Kidney (tissue), 13 donors: ENCODE measurements at regions not wholly inside any gene's neighbourhood (a gene's known extent, or its start where the extent isn't known, plus 50 kb on each side); places are given as distances from the start of the nearest gene placed in this dataset.
A peak's percentile ranks its signal among the peaks of the same experiment; 100 is the strongest.

ENCODE experiments used
- DNase-seq, 5 donors: peaks; one replicate each; pipeline ENCODE4 v3.0.0-alpha.2; 2013 to 2020
- FAIRE-seq: peaks from 2 replicates; lab custom pipeline; 2012; peaks lifted over from hg19 to GRCh38; lab: Jason Lieb, UNC
- H3K27ac ChIP-seq, 2 donors: one replicate each; pipeline ENCODE4 v1.7.0; 2013; ENCODE audit warnings: low read depth in 2 of 2, low read length in 2 of 2, inconsistent platforms in 1 of 2
- H3K27me3 ChIP-seq: one replicate; pipeline ENCODE4 v1.7.1; 2013; ENCODE audit warnings: low read length, inconsistent platforms; ENCODE audit not compliant: control insufficient read depth, insufficient read depth
- H3K36me3 ChIP-seq, 3 donors: one replicate each; pipeline versions ENCODE4 v1.7.0 to v1.7.1; 2013; ENCODE audit warnings: low read length in 3 of 3, control low read depth in 1 of 3, inconsistent platforms in 1 of 3; ENCODE audit not compliant: insufficient read depth in 3 of 3, control insufficient read depth in 2 of 3
- H3K4me1 ChIP-seq, 3 donors: one replicate each; pipeline versions ENCODE4 v1.7.0 to v1.7.1; 2013; ENCODE audit warnings: low read length in 3 of 3, inconsistent platforms in 1 of 3, low read depth in 1 of 3; ENCODE audit not compliant: control insufficient read depth in 2 of 3, insufficient read depth in 2 of 3
- H3K4me3 ChIP-seq, 3 donors: one replicate each; pipeline versions ENCODE4 v1.7.0 to v1.8.1; 2013; ENCODE audit warnings: low read length in 3 of 3, control low read depth in 1 of 3, inconsistent platforms in 1 of 3
- H3K9ac ChIP-seq, 3 donors: one replicate each; pipeline versions ENCODE4 v1.7.0 to v1.7.1; 2013; ENCODE audit warnings: low read length in 3 of 3, control low read depth in 1 of 3, inconsistent platforms in 1 of 3
- H3K9me3 ChIP-seq, 3 donors: one replicate each; pipeline versions ENCODE4 v1.7.0 to v1.7.1; 2013; ENCODE audit warnings: low read length in 3 of 3, control low read depth in 1 of 3, inconsistent platforms in 1 of 3; ENCODE audit not compliant: control insufficient read depth in 2 of 3, insufficient read depth in 1 of 3
- intact Hi-C: fragments of 100-400 bp; cut with DNase I; formaldehyde crosslinking; loops from one replicate; pipeline ENCODE4 v1.11.1; 2022
- TF ChIP-seq, protein P1 (sequence below): IDR thresholded peaks from 3 replicates; pipeline ENCODE4 v1.5.1; 2012; ENCODE audit warnings: mild to moderate bottlenecking, moderate library complexity, borderline replicate concordance; ENCODE audit not compliant: insufficient read depth; ENCODE audit errors: extremely low read depth
- donor health status: control.
- donor health status: control.
- donor health status: control.
- donor health status: control.
- donor health status: control.
- donor health status: DM: yes; HTN: yes; CAD: no.
- donor health status: Normal renal cell carcinoma (clear cell type).

GRCh38 chr3:192082730-192083660, 622.0 kb downstream of the PYDC2 start:
- Histone ChIP-seq H3K9me3 (no peaks in the 10 kb centered on the region), H3K27me3 (no peaks in the 10 kb centered on the region), H3K36me3 (no peaks in the 10 kb centered on the region), H3K4me3 (no peak overlapping the region), H3K4me1 (no peaks in the 10 kb centered on the region), H3K9ac (no peak overlapping the region), H3K27ac (no peak overlapping the region)
- peak in 3 of 5 donors; percentile 28 to 38 (median 37) for DNase-seq
- TF ChIP-seq, protein P1, sequence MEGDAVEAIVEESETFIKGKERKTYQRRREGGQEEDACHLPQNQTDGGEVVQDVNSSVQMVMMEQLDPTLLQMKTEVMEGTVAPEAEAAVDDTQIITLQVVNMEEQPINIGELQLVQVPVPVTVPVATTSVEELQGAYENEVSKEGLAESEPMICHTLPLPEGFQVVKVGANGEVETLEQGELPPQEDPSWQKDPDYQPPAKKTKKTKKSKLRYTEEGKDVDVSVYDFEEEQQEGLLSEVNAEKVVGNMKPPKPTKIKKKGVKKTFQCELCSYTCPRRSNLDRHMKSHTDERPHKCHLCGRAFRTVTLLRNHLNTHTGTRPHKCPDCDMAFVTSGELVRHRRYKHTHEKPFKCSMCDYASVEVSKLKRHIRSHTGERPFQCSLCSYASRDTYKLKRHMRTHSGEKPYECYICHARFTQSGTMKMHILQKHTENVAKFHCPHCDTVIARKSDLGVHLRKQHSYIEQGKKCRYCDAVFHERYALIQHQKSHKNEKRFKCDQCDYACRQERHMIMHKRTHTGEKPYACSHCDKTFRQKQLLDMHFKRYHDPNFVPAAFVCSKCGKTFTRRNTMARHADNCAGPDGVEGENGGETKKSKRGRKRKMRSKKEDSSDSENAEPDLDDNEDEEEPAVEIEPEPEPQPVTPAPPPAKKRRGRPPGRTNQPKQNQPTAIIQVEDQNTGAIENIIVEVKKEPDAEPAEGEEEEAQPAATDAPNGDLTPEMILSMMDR = no peak
- no peak for FAIRE-seq
- intact Hi-C loops = no loop called here
